ENCODE measurements at regions not wholly inside any gene's neighbourhood (a gene's known extent, or its start where the extent isn't known, plus 50 kb on each side); places are given as distances from the start of the nearest gene placed in this dataset.

GRCh38 chr9:105067895-105068580, 140.1 kb upstream of the ABCA1 start:
- no peaks in the 10 kb centered on the region for H3K9me3 Mint-ChIP-seq
- DNase-seq (ENCODE audit: low spot score in 2 of 2) (no peak), ATAC-seq (no peak)
- peaks cover 0 to 8% of the 10 kb centered on the region in 2 donors for H3K36me3 Mint-ChIP-seq
- H3K27ac Mint-ChIP-seq = no peak overlapping the region

- DNase-seq (ENCODE audit: low spot score in 2 of 2) (no peak), ATAC-seq (no peak)
- H3K9me3 Mint-ChIP-seq = peaks cover 0 to 4% of the 10 kb centered on the region in 2 donors
- H3K27ac Mint-ChIP-seq = no peak overlapping the region
- H3K36me3 Mint-ChIP-seq = peaks cover 0 to under 1% of the 10 kb centered on the region in 2 donors
Observed at GRCh38 chr9:105069285-105069684, 141.3 kb upstream of the ABCA1 start.

GRCh38 chr9:105069696-105070095, 141.7 kb upstream of the ABCA1 start:
- peaks cover 0 to 4% of the 10 kb centered on the region in 2 donors for H3K9me3 Mint-ChIP-seq
- H3K36me3 Mint-ChIP-seq = no peaks in the 10 kb centered on the region
- DNase-seq (ENCODE audit: low spot score in 2 of 2) = no peak
- no peak overlapping the region for H3K27ac Mint-ChIP-seq
- no peak for ATAC-seq

- Mint-ChIP-seq H3K27ac (no peak overlapping the region), H3K9me3 (peaks cover 0 to 4% of the 10 kb centered on the region in 2 donors), H3K36me3 (no peaks in the 10 kb centered on the region)
- DNase-seq (ENCODE audit: low spot score in 2 of 2) = no peak
- no peak for ATAC-seq
Observed at GRCh38 chr9:105070176-105070575, 142.2 kb upstream of the ABCA1 start.

GRCh38 chr9:105072476-105072875, 144.5 kb upstream of the ABCA1 start:
- ATAC-seq (no peak), DNase-seq (ENCODE audit: low spot score in 2 of 2) (no peak)
- Mint-ChIP-seq H3K27ac (no peak overlapping the region), H3K36me3 (no peaks in the 10 kb centered on the region), H3K9me3 (peaks cover 0 to 4% of the 10 kb centered on the region in 2 donors)

GRCh38 chr9:105073147-105073546, 145.2 kb upstream of the ABCA1 start:
- DNase-seq (ENCODE audit: low spot score in 2 of 2) (no peak), ATAC-seq (no peak)
- no peak overlapping the region for H3K27ac Mint-ChIP-seq
- no peaks in the 10 kb centered on the region for H3K36me3 Mint-ChIP-seq
- H3K9me3 Mint-ChIP-seq = peaks cover 0 to 4% of the 10 kb centered on the region in 2 donors

- H3K9me3 Mint-ChIP-seq = peaks cover 0 to 4% of the 10 kb centered on the region in 2 donors
- no peak for DNase-seq (ENCODE audit: low spot score in 2 of 2)
- H3K36me3 Mint-ChIP-seq = no peaks in the 10 kb centered on the region
- ATAC-seq = no peak
- H3K27ac Mint-ChIP-seq = no peak overlapping the region
Observed at GRCh38 chr9:105074491-105074890, 146.5 kb upstream of the ABCA1 start.

- ATAC-seq (no peak), DNase-seq (ENCODE audit: low spot score in 2 of 2) (no peak)
- H3K36me3 Mint-ChIP-seq = no peaks in the 10 kb centered on the region
Observed at GRCh38 chr9:105076729-105077128, 148.8 kb upstream of the ABCA1 start.

GRCh38 chr9:105079457-105079856, 151.5 kb upstream of the ABCA1 start:
- DNase-seq (ENCODE audit: low spot score in 2 of 2) = no peak
- Mint-ChIP-seq H3K9me3 (no peaks in the 10 kb centered on the region), H3K36me3 (no peaks in the 10 kb centered on the region), H3K27ac (no peak overlapping the region)
- no peak for ATAC-seq

More at GRCh38 chr9:105076729-105077128, 148.8 kb upstream of the ABCA1 start:
- H3K27ac Mint-ChIP-seq = no peak overlapping the region
- H3K9me3 Mint-ChIP-seq = peaks cover 0 to 4% of the 10 kb centered on the region in 2 donors

GRCh38 chr9:105082843-105083242, 154.9 kb upstream of the ABCA1 start:
- DNase-seq (ENCODE audit: low spot score in 2 of 2) = no peak
- no peak overlapping the region for H3K27ac Mint-ChIP-seq
- ATAC-seq = no peak
- no peaks in the 10 kb centered on the region for H3K36me3 Mint-ChIP-seq
- no peaks in the 10 kb centered on the region for H3K9me3 Mint-ChIP-seq

GRCh38 chr9:105083256-105083655, 155.3 kb upstream of the ABCA1 start:
- no peak for ATAC-seq
- Mint-ChIP-seq H3K36me3 (no peaks in the 10 kb centered on the region), H3K27ac (no peak overlapping the region), H3K9me3 (no peaks in the 10 kb centered on the region)
- DNase-seq (ENCODE audit: low spot score in 2 of 2) = no peak

- H3K36me3 Mint-ChIP-seq = no peaks in the 10 kb centered on the region
- no peak overlapping the region for H3K27ac Mint-ChIP-seq
- H3K9me3 Mint-ChIP-seq = no peaks in the 10 kb centered on the region
- no peak for ATAC-seq
- no peak for DNase-seq (ENCODE audit: low spot score in 2 of 2)
Observed at GRCh38 chr9:105087910-105088898, 156.2 kb upstream of the SLC44A1 start.

GRCh38 chr9:105089874-105090273, 154.6 kb upstream of the SLC44A1 start:
- H3K36me3 Mint-ChIP-seq = no peaks in the 10 kb centered on the region

GRCh38 chr9:105091004-105091640, 153.3 kb upstream of the SLC44A1 start:
- no peaks in the 10 kb centered on the region for H3K9me3 Mint-ChIP-seq
- ATAC-seq = no peak
- DNase-seq (ENCODE audit: low spot score in 2 of 2) = no peak
- H3K36me3 Mint-ChIP-seq = no peaks in the 10 kb centered on the region
- peak overlapping the region in 1 of 2 donors; percentile 5 for H3K27ac Mint-ChIP-seq

More at GRCh38 chr9:105089874-105090273, 154.6 kb upstream of the SLC44A1 start:
- ATAC-seq (no peak), DNase-seq (ENCODE audit: low spot score in 2 of 2) (no peak)
- Mint-ChIP-seq H3K27ac (no peak overlapping the region), H3K9me3 (no peaks in the 10 kb centered on the region)

- no peak for DNase-seq (ENCODE audit: low spot score in 2 of 2)
- Mint-ChIP-seq H3K27ac (no peak overlapping the region), H3K36me3 (no peaks in the 10 kb centered on the region), H3K9me3 (no peaks in the 10 kb centered on the region)
- ATAC-seq = no peak
Observed at GRCh38 chr9:105093685-105094084, 150.8 kb upstream of the SLC44A1 start.

- H3K36me3 Mint-ChIP-seq = no peaks in the 10 kb centered on the region
- no peak overlapping the region for H3K27ac Mint-ChIP-seq
Observed at GRCh38 chr9:105098370-105098769, 146.1 kb upstream of the SLC44A1 start.

GRCh38 chr9:105103776-105104175, 140.7 kb upstream of the SLC44A1 start:
- ATAC-seq = no peak

More at GRCh38 chr9:105098370-105098769, 146.1 kb upstream of the SLC44A1 start:
- ATAC-seq (no peak), DNase-seq (ENCODE audit: low spot score in 2 of 2) (no peak)
- H3K9me3 Mint-ChIP-seq = no peaks in the 10 kb centered on the region

More at GRCh38 chr9:105103776-105104175, 140.7 kb upstream of the SLC44A1 start:
- DNase-seq (ENCODE audit: low spot score in 2 of 2) = no peak
- H3K27ac Mint-ChIP-seq = no peak overlapping the region
- H3K36me3 Mint-ChIP-seq = no peaks in the 10 kb centered on the region
- H3K9me3 Mint-ChIP-seq = no peaks in the 10 kb centered on the region

All from activated naive CD4-positive, alpha-beta T cell treated with anti-CD3 and anti-CD28 coated beads, Interleukin-2, amount 50 U/mL, for 72 hours (primary cell).